ENCODE measurements at regions not wholly inside any gene's neighbourhood (a gene's known extent, or its start where the extent isn't known, plus 50 kb on each side); places are given as distances from the start of the nearest gene placed in this dataset.

GRCh38 chr12:46660276-46660675 lies 165.5 kb downstream of the SLC38A4 start:
- no peaks in the 10 kb centered on the region for H3K9me3 ChIP-seq (ENCODE audit: control insufficient read depth, low read depth, low read length)
- no peaks in the 10 kb centered on the region for H4K20me1 ChIP-seq (ENCODE audit: control insufficient read depth, extremely low read depth, insufficient read depth, low read length)
- FAIRE-seq (no peak), DNase-seq (ENCODE audit: low read depth, low spot score) (no peak)
- peak overlapping the region; percentile 77 for H3K27ac ChIP-seq (ENCODE audit: control insufficient read depth, insufficient read depth, low read length)
- TF ChIP-seq CTCF (optimal IDR thresholded peaks at IDR 0.05 in 1 of 3, IDR thresholded peaks at IDR 0.05 in 1 of 3, conservative IDR thresholded peaks at IDR 0.05 in 1 of 3; ENCODE audit: extremely low read depth in 1 of 3, insufficient read depth in 2 of 3, low read length in 3 of 3) (no peak), EZH2 (IDR thresholded peaks at IDR 0.05; ENCODE audit: low read length) (no peak)
- dilution Hi-C loops (cut with MboI; ENCODE audit: extremely low pct_ligation_motif_present, low sequenced_read_pairs), result no loop called here
- peak overlapping the region; percentile 67 for H2AFZ ChIP-seq (ENCODE audit: control insufficient read depth, low read length)
- peaks cover 69% of the 10 kb centered on the region for H3K4me1 ChIP-seq (ENCODE audit: control insufficient read depth, extremely low read depth, insufficient read depth, low read length)
- H3K9me1 ChIP-seq (ENCODE audit: control insufficient read depth, extremely low read depth, insufficient read depth, low read length), result no peaks in the 10 kb centered on the region
- H3K4me2 ChIP-seq (ENCODE audit: control insufficient read depth, extremely low read depth, insufficient read depth, low read depth, low read length), result peak overlapping the region; percentile 81
- H3K27me3 ChIP-seq (ENCODE audit: control insufficient read depth, extremely low read depth, insufficient read depth, low read length), result no peaks in the 10 kb centered on the region
- H3K4me3 ChIP-seq (ENCODE audit: control insufficient read depth in 2 of 3, extremely low read depth in 1 of 3, insufficient read depth in 2 of 3, low read depth in 1 of 3, low read length in 3 of 3), result peak overlapping the region in 2 of 3 experiments; percentile 22 to 24
- peak overlapping the region; percentile 47 for H3K9ac ChIP-seq (ENCODE audit: control insufficient read depth, extremely low read depth, insufficient read depth, low read length)
- no peaks in the 10 kb centered on the region for H3K79me2 ChIP-seq (ENCODE audit: control insufficient read depth, insufficient read depth, low read length)
- no peaks in the 10 kb centered on the region for H3K36me3 ChIP-seq (ENCODE audit: control insufficient read depth in 2 of 2, extremely low read depth in 1 of 2, insufficient read depth in 2 of 2, low read length in 2 of 2)

- Histone ChIP-seq H3K9me1 (ENCODE audit: control insufficient read depth, extremely low read depth, insufficient read depth, low read length) (no peaks in the 10 kb centered on the region), H2AFZ (ENCODE audit: control insufficient read depth, low read length) (peak overlapping the region; percentile 67), H3K79me2 (ENCODE audit: control insufficient read depth, insufficient read depth, low read length) (no peaks in the 10 kb centered on the region), H3K4me1 (ENCODE audit: control insufficient read depth, extremely low read depth, insufficient read depth, low read length) (peaks cover 66% of the 10 kb centered on the region), H3K27me3 (ENCODE audit: control insufficient read depth, extremely low read depth, insufficient read depth, low read length) (no peaks in the 10 kb centered on the region), H3K27ac (ENCODE audit: control insufficient read depth, insufficient read depth, low read length) (peak overlapping the region; percentile 77), H3K4me2 (ENCODE audit: control insufficient read depth, extremely low read depth, insufficient read depth, low read depth, low read length) (peak overlapping the region; percentile 81), H3K9me3 (ENCODE audit: control insufficient read depth, low read depth, low read length) (no peaks in the 10 kb centered on the region), H3K9ac (ENCODE audit: control insufficient read depth, extremely low read depth, insufficient read depth, low read length) (peak overlapping the region; percentile 47), H3K36me3 (ENCODE audit: control insufficient read depth in 2 of 2, extremely low read depth in 1 of 2, insufficient read depth in 2 of 2, low read length in 2 of 2) (no peaks in the 10 kb centered on the region), H3K4me3 (ENCODE audit: control insufficient read depth in 2 of 3, extremely low read depth in 1 of 3, insufficient read depth in 2 of 3, low read depth in 1 of 3, low read length in 3 of 3) (peak overlapping the region in 1 of 3 experiments; percentile 35), H4K20me1 (ENCODE audit: control insufficient read depth, extremely low read depth, insufficient read depth, low read length) (no peaks in the 10 kb centered on the region)
- no peak for FAIRE-seq
- no peak for DNase-seq (ENCODE audit: low read depth, low spot score)
- dilution Hi-C loops (cut with MboI; ENCODE audit: extremely low pct_ligation_motif_present, low sequenced_read_pairs), result no loop called here
- TF ChIP-seq EZH2 (IDR thresholded peaks at IDR 0.05; ENCODE audit: low read length) (no peak), CTCF (optimal IDR thresholded peaks at IDR 0.05 in 1 of 3, IDR thresholded peaks at IDR 0.05 in 1 of 3, conservative IDR thresholded peaks at IDR 0.05 in 1 of 3; ENCODE audit: extremely low read depth in 1 of 3, insufficient read depth in 2 of 3, low read length in 3 of 3) (no peak)
These were observed 166.0 kb downstream of the SLC38A4 start for GRCh38 chr12:46659824-46660223.

Data from keratinocyte (primary cell).